OCI-LY3 (cell line): ENCODE measurements at regions not wholly inside any gene's neighbourhood (a gene's known extent, or its start where the extent isn't known, plus 50 kb on each side); places are given as distances from the start of the nearest gene placed in this dataset.

Experiments used
- EZH2phosphoT487 ChIP-seq: fragments of 200-600 bp; shearing (Covaris generic); IDR thresholded peaks from 2 replicates; pipeline ENCODE4 v1.6.1; 2018; ENCODE audit warnings: antibody characterized with exemption, mixed run types, low read depth
- TF ChIP-seq, protein P1 (sequence below): fragments of 200-600, 300-600 bp; sonication (generic); IDR thresholded peaks from 2 replicates; pipeline ENCODE4 v1.5.1; 2014; ENCODE audit warnings: antibody characterized with exemption, low read length, low read depth

DNA sequence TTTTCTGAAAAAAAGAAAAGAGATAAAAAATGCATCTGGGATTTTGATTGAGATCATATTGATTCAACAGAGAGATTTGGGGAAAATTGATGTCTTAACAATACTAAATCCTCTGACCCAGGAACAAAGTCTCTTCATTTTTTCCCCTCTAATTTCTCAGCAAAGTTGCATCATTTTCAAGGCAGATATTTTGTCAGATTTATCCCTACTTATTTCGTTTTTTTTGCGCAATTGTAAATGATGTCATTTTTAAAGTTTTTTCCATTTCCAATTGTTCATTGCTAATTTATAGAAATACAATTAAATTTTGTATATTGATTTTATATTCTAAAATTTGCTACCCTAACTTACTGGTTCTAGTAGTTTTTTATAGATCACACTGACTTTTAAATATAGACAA is 97.7 kb upstream of the TMEM170B start:
- TF ChIP-seq, protein P1, sequence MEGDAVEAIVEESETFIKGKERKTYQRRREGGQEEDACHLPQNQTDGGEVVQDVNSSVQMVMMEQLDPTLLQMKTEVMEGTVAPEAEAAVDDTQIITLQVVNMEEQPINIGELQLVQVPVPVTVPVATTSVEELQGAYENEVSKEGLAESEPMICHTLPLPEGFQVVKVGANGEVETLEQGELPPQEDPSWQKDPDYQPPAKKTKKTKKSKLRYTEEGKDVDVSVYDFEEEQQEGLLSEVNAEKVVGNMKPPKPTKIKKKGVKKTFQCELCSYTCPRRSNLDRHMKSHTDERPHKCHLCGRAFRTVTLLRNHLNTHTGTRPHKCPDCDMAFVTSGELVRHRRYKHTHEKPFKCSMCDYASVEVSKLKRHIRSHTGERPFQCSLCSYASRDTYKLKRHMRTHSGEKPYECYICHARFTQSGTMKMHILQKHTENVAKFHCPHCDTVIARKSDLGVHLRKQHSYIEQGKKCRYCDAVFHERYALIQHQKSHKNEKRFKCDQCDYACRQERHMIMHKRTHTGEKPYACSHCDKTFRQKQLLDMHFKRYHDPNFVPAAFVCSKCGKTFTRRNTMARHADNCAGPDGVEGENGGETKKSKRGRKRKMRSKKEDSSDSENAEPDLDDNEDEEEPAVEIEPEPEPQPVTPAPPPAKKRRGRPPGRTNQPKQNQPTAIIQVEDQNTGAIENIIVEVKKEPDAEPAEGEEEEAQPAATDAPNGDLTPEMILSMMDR: no peak
- TF ChIP-seq EZH2phosphoT487: no peak
